SK-N-SH (cell line): ENCODE measurements at regions not wholly inside any gene's neighbourhood (a gene's known extent, or its start where the extent isn't known, plus 50 kb on each side); places are given as distances from the start of the nearest gene placed in this dataset.

Experiments
- CTCF ChIA-PET: fragments of 300-600, 350-600 bp; formaldehyde crosslinking; extraction: SDS; loops from one replicate; lab custom pipeline; 2021; lab: Yijun Ruan, JAX
- POLR2A ChIA-PET: fragments of 350-600 bp; sonication (Branson Sonifier 250); formaldehyde crosslinking; extraction: SDS; loops from one replicate; lab custom pipeline; 2020; ENCODE audit warnings: antibody characterized with exemption, inconsistent platforms; lab: Yijun Ruan, JAX
- DNase-seq: peaks from one replicate; pipeline ENCODE4 v3.0.0; 2012
- H2AFZ ChIP-seq: fragments of 200-600 bp; sonication (generic); 2 replicates; pipeline ENCODE4 v1.8.1; 2016; ENCODE audit warnings: antibody characterized with exemption, mild to moderate bottlenecking, low read depth
- H3F3A ChIP-seq: fragments of 200-600 bp; sonication (generic); replicated peaks from 2 replicates; pipeline ENCODE3; 2016; ENCODE audit warnings: antibody characterized with exemption, mild to moderate bottlenecking; ENCODE audit not compliant: insufficient read depth
- H3K27ac ChIP-seq, 2 experiments: fragments of 200-500 bp in 1 of 2; fragments of 200-600 bp in 1 of 2; sonication (Bioruptor generic) in 1 of 2; sonication (generic), shearing (Covaris generic) in 1 of 2; 2 replicates each; pipeline versions ENCODE4 v1.5.1 to v1.6.1; 2014 to 2016; ENCODE audit warnings: low read depth in 2 of 2, inconsistent platforms in 1 of 2, low read length in 1 of 2, mild to moderate bottlenecking in 1 of 2, mixed read lengths in 1 of 2
- H3K27me3 ChIP-seq: fragments of 200-600 bp; sonication (generic), shearing (Covaris generic); 2 replicates; pipeline ENCODE4 v1.6.1; 2016; ENCODE audit warnings: mixed run types; ENCODE audit not compliant: insufficient read depth
- H3K36me3 ChIP-seq, 2 experiments: fragments of 200-500 bp in 1 of 2; fragments of 200-600 bp in 1 of 2; sonication (Bioruptor generic) in 1 of 2; sonication (generic) in 1 of 2; replicated peaks in 1 of 2; 2 replicates each; pipeline versions ENCODE3 to v1.5.1; 2014 to 2016; ENCODE audit warnings: low read length in 1 of 2, mild to moderate bottlenecking in 1 of 2; ENCODE audit not compliant: insufficient read depth in 2 of 2, control insufficient read depth in 1 of 2
- H3K4me1 ChIP-seq, 2 experiments: fragments of 200-500 bp in 1 of 2; fragments of 200-600 bp in 1 of 2; sonication (Bioruptor generic) in 1 of 2; sonication (generic), shearing (Covaris generic) in 1 of 2; 2 replicates each; pipeline versions ENCODE4 v1.5.1 to v1.6.1; 2014 to 2016; ENCODE audit warnings: low read depth in 1 of 2, low read length in 1 of 2, mixed run types in 1 of 2; ENCODE audit not compliant: insufficient read depth in 2 of 2, control insufficient read depth in 1 of 2
- H3K4me2 ChIP-seq: fragments of 200-600 bp; sonication (generic), shearing (Covaris generic); 2 replicates; pipeline ENCODE4 v1.6.1; 2017; ENCODE audit warnings: mixed run types
- H3K4me3 ChIP-seq, 2 experiments: fragments of 200-500 bp in 1 of 2; fragments of 200-600 bp in 1 of 2; sonication (Bioruptor generic) in 1 of 2; sonication (generic), shearing (Covaris generic) in 1 of 2; 2 replicates each; pipeline versions ENCODE4 v1.5.1 to v1.8.1; 2014 to 2016; ENCODE audit warnings: low read depth in 2 of 2, inconsistent platforms in 1 of 2, low read length in 1 of 2, mild to moderate bottlenecking in 1 of 2, mixed read lengths in 1 of 2, moderate library complexity in 1 of 2
- H3K79me2 ChIP-seq: fragments of 200-600 bp; sonication (generic); 2 replicates; pipeline ENCODE4 v1.8.1; 2017; ENCODE audit warnings: mild to moderate bottlenecking; ENCODE audit not compliant: insufficient read depth
- H3K9ac ChIP-seq: fragments of 200-600 bp; sonication (generic); 2 replicates; pipeline ENCODE4 v1.6.1; 2017; ENCODE audit warnings: mixed run types
- H3K9me2 ChIP-seq: fragments of 200-600 bp; sonication (generic); 2 replicates; pipeline ENCODE4 v1.6.1; 2017; ENCODE audit warnings: mixed run types
- H3K9me3 ChIP-seq: fragments of 200-600 bp; sonication (generic); 2 replicates; pipeline ENCODE4 v1.6.1; 2017; ENCODE audit warnings: mixed run types, mild to moderate bottlenecking, moderate library complexity
- H4K20me1 ChIP-seq: fragments of 200-600 bp; sonication (generic); 2 replicates; pipeline ENCODE4 v1.6.1; 2017; ENCODE audit warnings: mild to moderate bottlenecking, mixed run types; ENCODE audit not compliant: insufficient read depth
- CHD2 ChIP-seq: fragments of 150-350 bp; IDR thresholded peaks from 2 replicates; pipeline ENCODE4 v1.6.1; 2018; ENCODE audit warnings: low read length; ENCODE audit not compliant: partially characterized antibody
- FOSL2 ChIP-seq: IDR thresholded peaks from 2 replicates; pipeline ENCODE4 v1.4.0; 2012; ENCODE audit warnings: low read depth, mild to moderate bottlenecking, moderate library complexity, borderline replicate concordance
- FOXM1 ChIP-seq: IDR thresholded peaks from 2 replicates; pipeline ENCODE4 v1.4.0; 2012; ENCODE audit warnings: low read depth, mild to moderate bottlenecking
- GABPA ChIP-seq: IDR thresholded peaks from 2 replicates; pipeline ENCODE4 v1.4.0; 2012; ENCODE audit warnings: low read depth, mild to moderate bottlenecking
- MEF2A ChIP-seq: IDR thresholded peaks from 2 replicates; pipeline ENCODE4 v1.4.0; 2012; ENCODE audit warnings: low read depth, borderline replicate concordance
- MXI1 ChIP-seq: IDR thresholded peaks from 2 replicates; pipeline ENCODE4 v1.6.1; 2012; ENCODE audit warnings: mild to moderate bottlenecking, low read depth, low read length, improper control_type of control experiment
- RFX5 ChIP-seq: IDR thresholded peaks from 2 replicates; pipeline ENCODE4 v1.6.1; 2012; ENCODE audit warnings: mild to moderate bottlenecking, improper control_type of control experiment, low read length
- RXRA ChIP-seq: IDR thresholded peaks from 2 replicates; pipeline ENCODE4 v1.4.0; 2012; ENCODE audit warnings: low read depth, mild to moderate bottlenecking, borderline replicate concordance
- SMC3 ChIP-seq: IDR thresholded peaks from 2 replicates; pipeline ENCODE4 v1.6.1; 2012; ENCODE audit warnings: low read depth, low read length, improper control_type of control experiment
- USF1 ChIP-seq: IDR thresholded peaks from 2 replicates; pipeline ENCODE4 v1.4.0; 2012; ENCODE audit warnings: low read depth, borderline replicate concordance
- WGBS: methylation state at CpG from one replicate; pipeline ENCODE4 v1.1.6; 2017; ENCODE audit warnings: low lambda C conversion rate; 5-methylcytosine and 5-hydroxymethylcytosine counted together
- TF ChIP-seq, protein P1 (sequence below): IDR thresholded peaks from 2 replicates; pipeline ENCODE4 v1.4.0; 2012; ENCODE audit warnings: low read depth, borderline replicate concordance
- TF ChIP-seq, protein P2 (sequence below): fragments of 150-350 bp; IDR thresholded peaks from 2 replicates; pipeline ENCODE4 v1.6.1; 2017; ENCODE audit warnings: antibody characterized with exemption, low read length, low read depth, borderline replicate concordance

DNA sequence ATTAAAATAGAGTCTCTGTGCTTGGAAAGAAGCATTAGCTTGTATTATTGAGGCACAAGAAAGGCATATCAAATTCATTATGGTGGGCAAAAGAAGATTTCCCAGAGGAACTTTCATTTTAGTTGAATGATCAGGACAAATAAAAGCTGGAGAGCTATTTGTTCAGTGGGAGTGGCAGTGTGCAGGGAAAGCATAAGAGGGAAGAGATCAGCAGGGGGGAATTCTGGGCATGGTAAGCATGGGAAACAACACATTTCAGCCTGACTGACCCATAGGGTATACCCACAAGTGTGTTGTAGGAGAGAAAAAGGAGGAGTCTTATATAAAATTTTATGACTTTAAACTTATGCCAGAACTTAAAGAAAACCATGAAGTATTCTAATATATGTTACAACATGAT lies 167.7 kb upstream of the RASA1 start:
- Histone ChIP-seq H3K9ac (no peak overlapping the region), H3K9me3 (no peaks in the 10 kb centered on the region), H3K4me3 (no peak overlapping the region), H3K4me1 (peaks cover 0 to 14% of the 10 kb centered on the region in 2 experiments; a peak in 2 of 4 replicates), H3K9me2 (no peaks in the 10 kb centered on the region), H3K27me3 (no peaks in the 10 kb centered on the region), H3K4me2 (no peak overlapping the region), H4K20me1 (no peaks in the 10 kb centered on the region), H3F3A (no peaks in the 10 kb centered on the region), H2AFZ (no peak overlapping the region), H3K36me3 (no peaks in the 10 kb centered on the region), H3K79me2 (no peaks in the 10 kb centered on the region), H3K27ac (no peak overlapping the region)
- POLR2A ChIA-PET, result no interaction called here
- DNase-seq, result no peak
- CTCF ChIA-PET, result no interaction called here
- no peak for TF ChIP-seq MXI1

GRCh38 chr5:87101321-87101720 lies 166.4 kb upstream of the RASA1 start:
- H3K79me2 ChIP-seq, result no peaks in the 10 kb centered on the region
- H2AFZ ChIP-seq, result no peak overlapping the region
- CTCF ChIA-PET, result no interaction called here
- 53% methylated on average over 3 of the region's 3 CpGs for WGBS
- H3F3A ChIP-seq, result no peaks in the 10 kb centered on the region
- H3K9me3 ChIP-seq, result no peaks in the 10 kb centered on the region
- H4K20me1 ChIP-seq, result no peaks in the 10 kb centered on the region
- H3K27ac ChIP-seq, result no peak overlapping the region
- no peak for DNase-seq
- no peaks in the 10 kb centered on the region for H3K9me2 ChIP-seq
- no peaks in the 10 kb centered on the region for H3K36me3 ChIP-seq
- H3K27me3 ChIP-seq, result no peaks in the 10 kb centered on the region
- TF ChIP-seq CHD2 (no peak), MEF2A (no peak), GABPA (no peak), FOSL2 (no peak), USF1 (no peak), RFX5 (no peak), RXRA (no peak), SMC3 (no peak), FOXM1 (no peak)
- TF ChIP-seq, protein P1, sequence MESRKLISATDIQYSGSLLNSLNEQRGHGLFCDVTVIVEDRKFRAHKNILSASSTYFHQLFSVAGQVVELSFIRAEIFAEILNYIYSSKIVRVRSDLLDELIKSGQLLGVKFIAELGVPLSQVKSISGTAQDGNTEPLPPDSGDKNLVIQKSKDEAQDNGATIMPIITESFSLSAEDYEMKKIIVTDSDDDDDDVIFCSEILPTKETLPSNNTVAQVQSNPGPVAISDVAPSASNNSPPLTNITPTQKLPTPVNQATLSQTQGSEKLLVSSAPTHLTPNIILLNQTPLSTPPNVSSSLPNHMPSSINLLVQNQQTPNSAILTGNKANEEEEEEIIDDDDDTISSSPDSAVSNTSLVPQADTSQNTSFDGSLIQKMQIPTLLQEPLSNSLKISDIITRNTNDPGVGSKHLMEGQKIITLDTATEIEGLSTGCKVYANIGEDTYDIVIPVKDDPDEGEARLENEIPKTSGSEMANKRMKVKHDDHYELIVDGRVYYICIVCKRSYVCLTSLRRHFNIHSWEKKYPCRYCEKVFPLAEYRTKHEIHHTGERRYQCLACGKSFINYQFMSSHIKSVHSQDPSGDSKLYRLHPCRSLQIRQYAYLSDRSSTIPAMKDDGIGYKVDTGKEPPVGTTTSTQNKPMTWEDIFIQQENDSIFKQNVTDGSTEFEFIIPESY, result no peak
- TF ChIP-seq, protein P2, sequence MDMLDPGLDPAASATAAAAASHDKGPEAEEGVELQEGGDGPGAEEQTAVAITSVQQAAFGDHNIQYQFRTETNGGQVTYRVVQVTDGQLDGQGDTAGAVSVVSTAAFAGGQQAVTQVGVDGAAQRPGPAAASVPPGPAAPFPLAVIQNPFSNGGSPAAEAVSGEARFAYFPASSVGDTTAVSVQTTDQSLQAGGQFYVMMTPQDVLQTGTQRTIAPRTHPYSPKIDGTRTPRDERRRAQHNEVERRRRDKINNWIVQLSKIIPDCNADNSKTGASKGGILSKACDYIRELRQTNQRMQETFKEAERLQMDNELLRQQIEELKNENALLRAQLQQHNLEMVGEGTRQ, result no peak
- TF ChIP-seq, all 33 proteins: peak for 0
- H3K4me1 ChIP-seq, result peaks cover 0 to 14% of the 10 kb centered on the region in 2 experiments; a peak in 2 of 4 replicates
- H3K4me2 ChIP-seq, result no peak overlapping the region
- POLR2A ChIA-PET, result no interaction called here
- no peak overlapping the region for H3K4me3 ChIP-seq
- H3K9ac ChIP-seq, result no peak overlapping the region
